Upper lobe of left lung (tissue), 4 donors: ENCODE measurements at regions not wholly inside any gene's neighbourhood (a gene's known extent, or its start where the extent isn't known, plus 50 kb on each side); places are given as distances from the start of the nearest gene placed in this dataset.

Experiments
- CTCF ChIP-seq, 6 experiments: fragments of 450-650 bp in 4 of 6; fragments of 200-600 bp in 2 of 6; sonication (generic) in 2 of 6; IDR thresholded peaks; one replicate each; pipeline ENCODE4 v1.5.1; 2016 to 2019; ENCODE audit warnings: antibody characterized with exemption in 6 of 6
- EP300 ChIP-seq, 4 donors: sonication (generic); formaldehyde crosslinking; IDR thresholded peaks; one replicate each; pipeline ENCODE4 v1.5.1; 2017; ENCODE audit warnings: antibody characterized with exemption in 4 of 4, control low read depth in 2 of 4
- POLR2A ChIP-seq, 4 donors: fragments of 450-650 bp; IDR thresholded peaks; one replicate each; pipeline ENCODE4 v1.5.1; 2016 to 2017; ENCODE audit warnings: antibody characterized with exemption in 4 of 4, mild to moderate bottlenecking in 2 of 4
- POLR2AphosphoS5 ChIP-seq, 2 donors: sonication (generic); formaldehyde crosslinking; IDR thresholded peaks; one replicate each; pipeline ENCODE4 v1.5.1; 2017; ENCODE audit warnings: antibody characterized with exemption in 2 of 2

DNA sequence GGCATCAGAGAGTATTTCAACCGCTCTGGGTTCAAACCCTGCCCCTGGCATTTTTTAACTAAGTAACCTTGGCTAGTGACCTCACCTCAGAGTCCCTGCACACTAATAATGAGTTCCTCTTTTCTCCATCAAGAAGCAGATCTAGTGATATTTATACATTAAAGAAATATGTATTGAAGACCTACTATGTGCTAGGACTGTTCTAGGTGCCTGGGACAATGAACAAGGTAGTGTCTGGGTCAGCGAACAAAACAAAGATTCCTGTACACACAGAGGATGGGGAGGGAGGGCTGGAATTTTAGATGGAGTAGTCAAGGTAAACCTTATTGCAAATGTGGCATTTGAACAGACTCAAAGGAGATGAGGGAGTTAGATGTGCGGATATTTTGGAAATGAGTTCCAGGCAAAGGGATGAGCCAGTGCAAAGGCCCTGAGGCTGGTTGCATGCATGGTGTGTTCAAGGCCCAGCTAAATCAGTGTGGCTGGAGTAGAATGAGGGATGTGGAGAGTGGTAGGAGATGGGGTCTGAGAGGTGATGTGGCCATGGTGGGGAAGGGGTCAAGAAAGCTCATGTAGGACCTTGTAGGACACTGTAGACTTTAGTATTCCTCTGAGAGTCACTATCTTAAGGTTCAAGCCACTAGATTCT is 57.6 kb upstream of the FZD7 start:
- TF ChIP-seq POLR2A (IDR thresholded peaks at IDR 0.05) = no peak
- TF ChIP-seq EP300 (IDR thresholded peaks at IDR 0.05) = no peak
- TF ChIP-seq CTCF (IDR thresholded peaks at IDR 0.05) = no peak
- no peak for TF ChIP-seq POLR2AphosphoS5 (IDR thresholded peaks at IDR 0.05)
